Lower leg skin (tissue), 3 donors: ENCODE measurements at regions not wholly inside any gene's neighbourhood (a gene's known extent, or its start where the extent isn't known, plus 50 kb on each side); places are given as distances from the start of the nearest gene placed in this dataset.

Experiments used
- POLR2A ChIP-seq, 2 donors: fragments of 450-650 bp; IDR thresholded peaks; one replicate each; pipeline ENCODE4 v1.6.1; 2016 to 2017; ENCODE audit warnings: antibody characterized with exemption in 2 of 2, mild to moderate bottlenecking in 1 of 2, moderate library complexity in 1 of 2
- TF ChIP-seq, protein P1 (sequence below), 3 donors: fragments of 450-650 bp; IDR thresholded peaks; one replicate each; pipeline ENCODE4 v1.5.1; 2016; ENCODE audit warnings: antibody characterized with exemption in 3 of 3, mild to moderate bottlenecking in 3 of 3, moderate library complexity in 2 of 3

DNA sequence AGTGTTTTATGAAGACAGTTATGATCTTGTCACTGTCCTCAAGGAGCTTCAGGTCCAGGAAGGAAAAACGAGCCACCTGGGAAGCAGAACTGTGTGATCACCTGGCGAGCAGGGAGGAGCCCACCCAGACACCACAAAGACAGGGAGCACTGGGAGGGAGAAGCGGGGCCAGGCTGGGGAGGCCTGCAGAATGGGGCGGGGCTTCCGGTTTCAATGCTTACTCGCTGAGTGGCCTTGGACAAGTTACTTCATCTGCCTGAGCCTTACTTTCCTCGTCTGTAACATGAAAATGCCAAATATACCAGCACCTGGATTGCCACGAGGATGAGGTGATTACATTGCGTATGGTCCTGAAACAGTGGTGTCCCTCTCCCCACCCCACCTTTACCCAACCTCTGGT, 227.5 kb downstream of the ANKRD30B start:
- TF ChIP-seq, protein P1, sequence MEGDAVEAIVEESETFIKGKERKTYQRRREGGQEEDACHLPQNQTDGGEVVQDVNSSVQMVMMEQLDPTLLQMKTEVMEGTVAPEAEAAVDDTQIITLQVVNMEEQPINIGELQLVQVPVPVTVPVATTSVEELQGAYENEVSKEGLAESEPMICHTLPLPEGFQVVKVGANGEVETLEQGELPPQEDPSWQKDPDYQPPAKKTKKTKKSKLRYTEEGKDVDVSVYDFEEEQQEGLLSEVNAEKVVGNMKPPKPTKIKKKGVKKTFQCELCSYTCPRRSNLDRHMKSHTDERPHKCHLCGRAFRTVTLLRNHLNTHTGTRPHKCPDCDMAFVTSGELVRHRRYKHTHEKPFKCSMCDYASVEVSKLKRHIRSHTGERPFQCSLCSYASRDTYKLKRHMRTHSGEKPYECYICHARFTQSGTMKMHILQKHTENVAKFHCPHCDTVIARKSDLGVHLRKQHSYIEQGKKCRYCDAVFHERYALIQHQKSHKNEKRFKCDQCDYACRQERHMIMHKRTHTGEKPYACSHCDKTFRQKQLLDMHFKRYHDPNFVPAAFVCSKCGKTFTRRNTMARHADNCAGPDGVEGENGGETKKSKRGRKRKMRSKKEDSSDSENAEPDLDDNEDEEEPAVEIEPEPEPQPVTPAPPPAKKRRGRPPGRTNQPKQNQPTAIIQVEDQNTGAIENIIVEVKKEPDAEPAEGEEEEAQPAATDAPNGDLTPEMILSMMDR (IDR thresholded peaks at IDR 0.05) = no peak
- no peak for TF ChIP-seq POLR2A (IDR thresholded peaks at IDR 0.05)
